Activated CD8-positive, alpha-beta T cell treated with anti-CD3 and anti-CD28 coated beads for 36 hours (primary cell): ENCODE measurements at regions not wholly inside any gene's neighbourhood (a gene's known extent, or its start where the extent isn't known, plus 50 kb on each side); places are given as distances from the start of the nearest gene placed in this dataset.

Source experiments
- ATAC-seq: fragments of 200-7000 bp; cut with Tn5 transposase; one replicate; pipeline ENCODE4 v1.10.0; 2021; ENCODE audit warnings: mild to moderate bottlenecking, moderate library complexity
- CTCF ChIA-PET: fragments of 350-600 bp; sonication (Branson Sonifier 250); formaldehyde crosslinking; loops from one replicate; lab custom pipeline; 2021; ENCODE audit warnings: antibody characterized with exemption; lab: Charles Lee
- POLR2A ChIA-PET: fragments of 350-600 bp; sonication (Branson Sonifier 250); formaldehyde crosslinking; loops from one replicate; lab custom pipeline; 2021; ENCODE audit warnings: antibody characterized with exemption; lab: Charles Lee
- DNase-seq: peaks from one replicate; pipeline ENCODE4 v3.0.0-alpha.2; 2020
- H3K27ac Mint-ChIP-seq: one replicate; pipeline ENCODE4 v1.8.0; 2021; ENCODE audit warnings: mild to moderate bottlenecking, mixed read lengths
- H3K27me3 Mint-ChIP-seq: one replicate; pipeline ENCODE4 v1.8.0; 2021; ENCODE audit warnings: mixed read lengths
- H3K36me3 Mint-ChIP-seq: one replicate; pipeline ENCODE4 v1.8.0; 2021; ENCODE audit warnings: low read depth, mixed read lengths
- H3K4me1 Mint-ChIP-seq: one replicate; pipeline ENCODE4 v1.8.0; 2021; ENCODE audit warnings: low read depth, mixed read lengths
- H3K4me3 Mint-ChIP-seq: one replicate; pipeline ENCODE4 v1.8.0; 2021; ENCODE audit warnings: mild to moderate bottlenecking, moderate library complexity, mixed read lengths
- H3K9me3 Mint-ChIP-seq: one replicate; pipeline ENCODE4 v1.8.0; 2021; ENCODE audit warnings: mixed read lengths
- intact Hi-C: fragments of 100-400 bp; cut with micrococcal nuclease; formaldehyde crosslinking; loops from one replicate; pipeline ENCODE4 v1.10.0; 2022
- TF ChIP-seq, protein P1 (sequence below): fragments of 200-600 bp; IDR thresholded peaks from one replicate; pipeline ENCODE4 v1.8.0; 2022; ENCODE audit warnings: antibody characterized with exemption, mild to moderate bottlenecking

DNA sequence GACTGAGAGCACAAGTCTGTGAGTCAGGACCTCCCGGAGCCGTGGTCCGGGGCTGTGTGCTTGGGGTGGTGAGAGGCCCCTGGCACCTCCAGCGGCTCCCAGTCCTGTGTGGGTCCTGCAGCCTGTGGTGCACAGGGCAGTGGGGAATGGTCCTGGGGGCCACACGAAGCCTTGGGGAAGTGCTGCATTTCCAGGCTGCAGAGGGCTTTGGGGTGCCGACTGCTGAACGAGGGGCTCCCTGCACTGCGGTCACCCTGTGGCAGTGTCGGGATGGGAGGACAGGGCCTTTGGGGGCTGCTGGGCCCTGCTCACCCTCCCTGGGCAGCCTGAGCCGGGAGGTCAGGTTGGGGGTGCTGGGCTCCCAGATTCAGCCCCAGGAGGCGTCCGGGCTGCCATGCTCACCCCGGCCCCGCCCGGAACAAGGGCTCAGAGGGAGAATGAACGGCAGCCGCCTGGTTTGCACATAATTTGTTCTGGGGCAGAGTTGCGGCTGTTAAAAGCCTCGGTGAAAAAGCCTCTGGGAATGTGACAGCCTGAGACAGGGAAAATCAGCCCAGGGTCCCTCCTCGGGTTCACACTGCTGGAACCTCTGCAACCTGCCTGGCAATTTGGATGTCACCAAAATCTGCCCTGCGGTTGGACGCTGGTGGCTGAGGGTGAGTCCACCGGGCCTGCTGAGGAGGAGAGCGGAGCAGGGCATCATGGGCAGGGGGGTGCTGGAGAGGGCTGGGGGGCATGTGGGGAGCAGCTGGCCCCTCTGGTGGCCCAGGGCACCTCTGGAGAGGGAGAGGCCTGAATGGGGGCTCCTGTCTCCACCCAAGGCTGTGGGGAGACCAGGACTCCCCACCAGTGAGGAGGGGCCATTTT is 109.2 kb downstream of the KIF26A start:
- DNase-seq: no peak

DNA sequence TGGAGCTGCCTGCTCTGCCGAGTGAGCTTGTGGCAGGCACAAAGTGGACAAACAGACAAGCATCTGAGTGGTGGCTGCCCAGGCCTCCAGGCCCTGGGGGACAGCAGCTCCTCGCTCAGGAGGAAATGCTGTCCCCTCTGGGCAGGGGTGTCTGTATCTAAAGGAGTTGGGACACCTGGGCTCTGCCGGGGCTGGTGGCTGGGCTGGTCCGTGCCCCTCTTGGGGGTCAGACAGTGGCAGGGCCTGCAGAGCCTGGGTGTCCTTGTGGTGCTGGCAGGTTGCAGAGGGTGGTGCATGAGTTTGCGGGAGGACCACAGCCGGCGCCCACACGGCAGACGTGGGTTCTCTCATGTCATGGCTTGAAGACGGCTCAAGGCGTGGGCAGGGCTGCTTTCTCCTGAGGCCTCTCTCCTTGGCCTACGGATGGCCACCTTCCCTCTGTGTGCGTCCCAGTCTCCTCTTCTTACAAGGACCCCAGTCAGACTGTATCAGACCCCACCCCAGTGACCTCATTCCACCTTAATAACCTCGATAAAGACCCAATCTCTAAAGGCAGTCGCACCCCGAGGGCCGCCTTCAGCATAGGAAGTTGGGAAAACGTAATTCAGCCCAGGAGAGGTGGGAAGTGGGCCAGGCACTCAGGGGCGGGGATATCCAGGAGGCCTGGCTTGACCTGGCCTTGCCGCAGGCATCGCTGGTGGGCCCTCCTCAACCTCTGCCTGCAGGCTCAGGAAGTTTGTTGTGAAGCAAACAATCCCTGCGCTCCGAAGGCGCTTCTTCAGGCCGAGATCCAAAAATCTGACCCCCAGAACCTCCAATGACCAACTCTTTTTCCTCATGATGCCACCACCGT is 110.0 kb downstream of the KIF26A start:
- ChIA-PET POLR2A (no interaction called here), CTCF (interaction anchor here (1.3 kb wide), 1 partner anchor 56 kb away, joined by 3 read pairs; no protein-coding TSS in a partner anchor)
- no peak for ATAC-seq
- Mint-ChIP-seq H3K9me3 (peaks cover 2% of the 10 kb centered on the region), H3K4me3 (no peak overlapping the region), H3K27ac (no peak overlapping the region), H3K36me3 (no peaks in the 10 kb centered on the region), H3K4me1 (no peaks in the 10 kb centered on the region), H3K27me3 (no peaks in the 10 kb centered on the region)
- TF ChIP-seq, protein P1, sequence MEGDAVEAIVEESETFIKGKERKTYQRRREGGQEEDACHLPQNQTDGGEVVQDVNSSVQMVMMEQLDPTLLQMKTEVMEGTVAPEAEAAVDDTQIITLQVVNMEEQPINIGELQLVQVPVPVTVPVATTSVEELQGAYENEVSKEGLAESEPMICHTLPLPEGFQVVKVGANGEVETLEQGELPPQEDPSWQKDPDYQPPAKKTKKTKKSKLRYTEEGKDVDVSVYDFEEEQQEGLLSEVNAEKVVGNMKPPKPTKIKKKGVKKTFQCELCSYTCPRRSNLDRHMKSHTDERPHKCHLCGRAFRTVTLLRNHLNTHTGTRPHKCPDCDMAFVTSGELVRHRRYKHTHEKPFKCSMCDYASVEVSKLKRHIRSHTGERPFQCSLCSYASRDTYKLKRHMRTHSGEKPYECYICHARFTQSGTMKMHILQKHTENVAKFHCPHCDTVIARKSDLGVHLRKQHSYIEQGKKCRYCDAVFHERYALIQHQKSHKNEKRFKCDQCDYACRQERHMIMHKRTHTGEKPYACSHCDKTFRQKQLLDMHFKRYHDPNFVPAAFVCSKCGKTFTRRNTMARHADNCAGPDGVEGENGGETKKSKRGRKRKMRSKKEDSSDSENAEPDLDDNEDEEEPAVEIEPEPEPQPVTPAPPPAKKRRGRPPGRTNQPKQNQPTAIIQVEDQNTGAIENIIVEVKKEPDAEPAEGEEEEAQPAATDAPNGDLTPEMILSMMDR: no peak
- intact Hi-C loops: no loop called here
- DNase-seq: no peak

More for the DNA sequence above, 109.2 kb downstream of the KIF26A start:
- TF ChIP-seq, protein P1: no peak
- no peak overlapping the region for H3K4me3 Mint-ChIP-seq
- no peaks in the 10 kb centered on the region for H3K36me3 Mint-ChIP-seq
- no peaks in the 10 kb centered on the region for H3K4me1 Mint-ChIP-seq
- no peak overlapping the region for H3K27ac Mint-ChIP-seq
- ATAC-seq: no peak
- H3K9me3 Mint-ChIP-seq: peaks cover 2% of the 10 kb centered on the region
- ChIA-PET CTCF (no interaction called here), POLR2A (no interaction called here)
- intact Hi-C loops: no loop called here
- H3K27me3 Mint-ChIP-seq: no peaks in the 10 kb centered on the region

DNA sequence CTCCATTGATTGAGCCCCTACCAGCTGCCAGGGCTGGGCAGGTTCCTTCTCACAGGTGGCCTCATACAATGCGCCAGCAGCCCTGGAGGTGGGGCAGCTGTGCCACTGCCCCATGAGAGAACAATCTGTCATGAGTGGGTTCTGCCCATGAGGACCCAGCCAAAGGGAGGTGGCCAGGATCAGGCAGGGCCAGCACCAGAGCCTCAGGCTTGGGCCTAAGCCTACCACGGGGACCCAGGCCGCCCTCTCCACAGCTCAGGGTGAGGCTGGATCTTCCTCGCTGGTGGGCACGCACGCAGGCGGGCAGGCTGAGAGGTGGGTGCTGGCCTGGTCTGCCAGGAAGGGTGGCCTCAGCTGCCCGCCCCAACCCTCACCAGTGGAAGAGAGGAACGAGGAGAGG is 110.7 kb downstream of the KIF26A start:
- Mint-ChIP-seq H3K36me3 (no peaks in the 10 kb centered on the region), H3K9me3 (peaks cover 2% of the 10 kb centered on the region), H3K27ac (no peak overlapping the region), H3K4me1 (no peaks in the 10 kb centered on the region), H3K27me3 (no peaks in the 10 kb centered on the region), H3K4me3 (no peak overlapping the region)
- TF ChIP-seq, protein P1: no peak
- ChIA-PET POLR2A (no interaction called here), CTCF (interaction anchor here (1.3 kb wide), 1 partner anchor 57 kb away, joined by 3 read pairs; no protein-coding TSS in a partner anchor)
- intact Hi-C loops: no loop called here
- DNase-seq (no peak), ATAC-seq (no peak)

- ATAC-seq (no peak), DNase-seq (no peak)
- TF ChIP-seq, protein P1: no peak
- Mint-ChIP-seq H3K27ac (no peak overlapping the region), H3K4me1 (no peaks in the 10 kb centered on the region), H3K36me3 (no peaks in the 10 kb centered on the region), H3K4me3 (no peak overlapping the region), H3K27me3 (peaks cover 2% of the 10 kb centered on the region), H3K9me3 (peaks cover 2% of the 10 kb centered on the region)
- ChIA-PET CTCF (interaction anchor here (1.3 kb wide), 1 partner anchor 57 kb away, joined by 3 read pairs; no protein-coding TSS in a partner anchor), POLR2A (no interaction called here)
- intact Hi-C loops: no loop called here
Measured at GRCh38 chr14:104249706-104250105, 111.3 kb downstream of the KIF26A start.
